CD4-positive, alpha-beta T cell treated with Interleukin-17A for 4 hours (primary cell): ENCODE measurements at regions not wholly inside any gene's neighbourhood (a gene's known extent, or its start where the extent isn't known, plus 50 kb on each side); places are given as distances from the start of the nearest gene placed in this dataset.
A peak's percentile ranks its signal among the peaks of the same experiment; 100 is the strongest.
"Not testable (repeated sequence)": the region's sequence is repeated elsewhere in the genome, so short reads cannot be mapped to it uniquely, and the experiment has no call there.

Source experiments
- DNase-seq: peaks from one replicate; pipeline ENCODE4 v3.0.0-alpha.2; 2020; ENCODE audit warnings: mixed read lengths

GRCh38 chr12:46617167-46617566 is 208.6 kb downstream of the SLC38A4 start:
- no peak for DNase-seq

GRCh38 chr12:46610754-46611153 is 215.0 kb downstream of the SLC38A4 start:
- no peak for DNase-seq

GRCh38 chr12:46609674-46610073 is 216.1 kb downstream of the SLC38A4 start:
- DNase-seq = no peak

- no peak for DNase-seq
Observed at GRCh38 chr12:46609273-46609623, 216.5 kb downstream of the SLC38A4 start.

- no peak for DNase-seq
Observed at GRCh38 chr12:46608431-46609272, 217.1 kb downstream of the SLC38A4 start.

GRCh38 chr12:46604684-46605083 is 221.1 kb downstream of the SLC38A4 start:
- no peak for DNase-seq

- DNase-seq = no peak
Observed at GRCh38 chr12:46603776-46604456, 221.9 kb downstream of the SLC38A4 start.

GRCh38 chr12:46602474-46602873 is 223.3 kb downstream of the SLC38A4 start:
- DNase-seq = no peak

- no peak for DNase-seq
Observed at GRCh38 chr12:46590991-46591703, 218.6 kb upstream of the SLC38A2 start.

- peak; percentile 67 for DNase-seq
Observed at GRCh38 chr12:46585854-46586621, 213.5 kb upstream of the SLC38A2 start.

GRCh38 chr12:46584098-46584497 is 211.5 kb upstream of the SLC38A2 start:
- not testable (repeated sequence) for DNase-seq

GRCh38 chr12:46581990-46582389 is 209.4 kb upstream of the SLC38A2 start:
- not testable (repeated sequence) for DNase-seq

GRCh38 chr12:46580445-46580844 is 207.9 kb upstream of the SLC38A2 start:
- no peak for DNase-seq

GRCh38 chr12:46579474-46579873 is 206.9 kb upstream of the SLC38A2 start:
- DNase-seq = no peak

- no peak for DNase-seq
Observed at GRCh38 chr12:46578190-46578982, 205.8 kb upstream of the SLC38A2 start.

GRCh38 chr12:46577063-46577776 is 204.6 kb upstream of the SLC38A2 start:
- DNase-seq = no peak

GRCh38 chr12:46574847-46575246 is 202.3 kb upstream of the SLC38A2 start:
- DNase-seq = no peak

- DNase-seq = no peak
Observed at GRCh38 chr12:46573347-46573658, 200.7 kb upstream of the SLC38A2 start.

GRCh38 chr12:46572644-46573346 is 200.2 kb upstream of the SLC38A2 start:
- DNase-seq = no peak

- DNase-seq = no peak
Observed at GRCh38 chr12:46571608-46572007, 199.0 kb upstream of the SLC38A2 start.
